OCI-LY1 (cell line): ENCODE measurements at regions not wholly inside any gene's neighbourhood (a gene's known extent, or its start where the extent isn't known, plus 50 kb on each side); places are given as distances from the start of the nearest gene placed in this dataset.

Experiments
- EZH2 ChIP-seq: fragments of 200-600 bp; sonication (generic), shearing (Covaris generic); IDR thresholded peaks from 2 replicates; pipeline ENCODE4 v1.8.0; 2017; ENCODE audit warnings: borderline replicate concordance, mixed run types, mild to moderate bottlenecking, antibody characterized with exemption, low read length, moderate library complexity, mixed read lengths
- TF ChIP-seq, protein P1 (sequence below): fragments of 200-600 bp; sonication (generic), shearing (Covaris generic); IDR thresholded peaks from 2 replicates; pipeline ENCODE4 v1.5.1; 2017; ENCODE audit warnings: mild to moderate bottlenecking, antibody characterized with exemption, low read length, moderate library complexity, mixed read lengths

DNA sequence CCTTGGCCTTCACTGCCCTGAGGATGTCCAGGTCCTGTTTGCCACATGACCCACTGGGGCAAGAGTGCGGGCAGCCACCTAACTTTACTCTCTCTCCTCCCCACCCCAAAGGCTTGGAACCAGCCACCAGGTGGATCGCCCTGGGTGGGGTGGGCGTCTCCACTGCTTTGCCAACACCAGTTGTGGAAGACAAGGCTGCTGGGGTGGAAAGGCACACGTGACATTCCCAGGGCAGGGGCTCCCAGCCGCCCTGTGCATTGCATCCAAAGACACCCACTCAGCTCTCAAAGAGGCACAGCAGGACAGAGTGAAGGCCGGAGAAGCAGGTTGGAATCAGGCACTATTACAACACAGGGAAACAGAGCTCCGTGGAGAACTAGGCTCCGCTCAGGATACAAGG, 162.2 kb downstream of the OLFM1 start:
- TF ChIP-seq, protein P1, sequence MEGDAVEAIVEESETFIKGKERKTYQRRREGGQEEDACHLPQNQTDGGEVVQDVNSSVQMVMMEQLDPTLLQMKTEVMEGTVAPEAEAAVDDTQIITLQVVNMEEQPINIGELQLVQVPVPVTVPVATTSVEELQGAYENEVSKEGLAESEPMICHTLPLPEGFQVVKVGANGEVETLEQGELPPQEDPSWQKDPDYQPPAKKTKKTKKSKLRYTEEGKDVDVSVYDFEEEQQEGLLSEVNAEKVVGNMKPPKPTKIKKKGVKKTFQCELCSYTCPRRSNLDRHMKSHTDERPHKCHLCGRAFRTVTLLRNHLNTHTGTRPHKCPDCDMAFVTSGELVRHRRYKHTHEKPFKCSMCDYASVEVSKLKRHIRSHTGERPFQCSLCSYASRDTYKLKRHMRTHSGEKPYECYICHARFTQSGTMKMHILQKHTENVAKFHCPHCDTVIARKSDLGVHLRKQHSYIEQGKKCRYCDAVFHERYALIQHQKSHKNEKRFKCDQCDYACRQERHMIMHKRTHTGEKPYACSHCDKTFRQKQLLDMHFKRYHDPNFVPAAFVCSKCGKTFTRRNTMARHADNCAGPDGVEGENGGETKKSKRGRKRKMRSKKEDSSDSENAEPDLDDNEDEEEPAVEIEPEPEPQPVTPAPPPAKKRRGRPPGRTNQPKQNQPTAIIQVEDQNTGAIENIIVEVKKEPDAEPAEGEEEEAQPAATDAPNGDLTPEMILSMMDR, result no peak
- no peak for TF ChIP-seq EZH2
